ENCODE measurements at regions not wholly inside any gene's neighbourhood (a gene's known extent, or its start where the extent isn't known, plus 50 kb on each side); places are given as distances from the start of the nearest gene placed in this dataset.

DNA sequence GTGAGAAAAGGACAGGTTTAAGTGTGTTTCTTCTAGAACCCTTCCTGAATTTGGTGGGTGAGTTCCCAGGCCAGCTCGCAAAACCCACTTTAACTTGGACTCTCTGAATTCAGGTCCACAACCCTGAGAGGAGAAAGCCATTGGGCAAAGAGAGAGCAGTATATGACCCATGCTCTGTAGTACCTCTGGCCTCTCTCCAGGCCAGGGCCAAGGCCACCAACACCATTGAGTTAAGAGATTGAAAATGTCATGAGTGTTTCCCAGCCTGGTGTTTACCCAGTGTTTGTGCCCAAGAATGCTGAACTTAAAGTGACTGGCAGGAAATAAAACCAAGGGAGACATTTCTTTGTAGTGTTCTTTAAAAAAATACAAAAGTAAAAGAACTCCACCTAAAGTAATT, 410.4 kb upstream of the CDH5 start:
- DNase-seq (ENCODE audit: low read depth, low spot score): no peak
- in situ Hi-C loops (cut with HindIII; ENCODE audit: low sequenced_read_pairs): no loop called here
- TF ChIP-seq, protein P1, sequence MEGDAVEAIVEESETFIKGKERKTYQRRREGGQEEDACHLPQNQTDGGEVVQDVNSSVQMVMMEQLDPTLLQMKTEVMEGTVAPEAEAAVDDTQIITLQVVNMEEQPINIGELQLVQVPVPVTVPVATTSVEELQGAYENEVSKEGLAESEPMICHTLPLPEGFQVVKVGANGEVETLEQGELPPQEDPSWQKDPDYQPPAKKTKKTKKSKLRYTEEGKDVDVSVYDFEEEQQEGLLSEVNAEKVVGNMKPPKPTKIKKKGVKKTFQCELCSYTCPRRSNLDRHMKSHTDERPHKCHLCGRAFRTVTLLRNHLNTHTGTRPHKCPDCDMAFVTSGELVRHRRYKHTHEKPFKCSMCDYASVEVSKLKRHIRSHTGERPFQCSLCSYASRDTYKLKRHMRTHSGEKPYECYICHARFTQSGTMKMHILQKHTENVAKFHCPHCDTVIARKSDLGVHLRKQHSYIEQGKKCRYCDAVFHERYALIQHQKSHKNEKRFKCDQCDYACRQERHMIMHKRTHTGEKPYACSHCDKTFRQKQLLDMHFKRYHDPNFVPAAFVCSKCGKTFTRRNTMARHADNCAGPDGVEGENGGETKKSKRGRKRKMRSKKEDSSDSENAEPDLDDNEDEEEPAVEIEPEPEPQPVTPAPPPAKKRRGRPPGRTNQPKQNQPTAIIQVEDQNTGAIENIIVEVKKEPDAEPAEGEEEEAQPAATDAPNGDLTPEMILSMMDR (IDR thresholded peaks at IDR 0.05; ENCODE audit: low read depth, low read length): no peak
- H3K4me3 ChIP-seq (ENCODE audit: low read depth, low read length): no peak overlapping the region

- in situ Hi-C loops (cut with HindIII; ENCODE audit: low sequenced_read_pairs): no loop called here
- TF ChIP-seq, protein P1 (IDR thresholded peaks at IDR 0.05; ENCODE audit: low read depth, low read length): no peak
- H3K4me3 ChIP-seq (ENCODE audit: low read depth, low read length): no peak overlapping the region
- DNase-seq (ENCODE audit: low read depth, low spot score): no peak
These were observed 412.0 kb upstream of the CDH5 start for GRCh38 chr16:65954446-65954845.

DNA sequence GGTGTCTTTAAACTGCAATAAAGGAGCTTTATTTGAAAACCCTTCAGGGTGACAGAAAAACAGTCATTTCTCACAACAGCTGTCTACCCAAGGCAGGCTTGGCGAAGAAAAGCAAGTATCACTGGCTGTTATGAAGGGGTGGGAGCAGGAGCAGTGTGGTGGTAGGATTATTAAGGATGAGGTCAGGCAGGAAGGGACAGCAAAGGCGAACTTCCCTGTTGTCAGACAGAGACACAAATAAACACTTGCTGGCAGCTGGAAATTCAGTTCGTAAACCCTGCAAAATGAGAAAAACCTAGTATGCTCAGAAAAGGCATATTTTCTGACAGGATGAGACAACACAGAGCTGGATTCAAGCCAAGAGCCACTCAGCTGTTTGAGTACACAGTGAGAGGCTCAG, 416.3 kb upstream of the CDH5 start:
- TF ChIP-seq, protein P1 (IDR thresholded peaks at IDR 0.05; ENCODE audit: low read depth, low read length): no peak
- no peak overlapping the region for H3K4me3 ChIP-seq (ENCODE audit: low read depth, low read length)
- in situ Hi-C loops (cut with HindIII; ENCODE audit: low sequenced_read_pairs): no loop called here
- no peak for DNase-seq (ENCODE audit: low read depth, low spot score)

DNA sequence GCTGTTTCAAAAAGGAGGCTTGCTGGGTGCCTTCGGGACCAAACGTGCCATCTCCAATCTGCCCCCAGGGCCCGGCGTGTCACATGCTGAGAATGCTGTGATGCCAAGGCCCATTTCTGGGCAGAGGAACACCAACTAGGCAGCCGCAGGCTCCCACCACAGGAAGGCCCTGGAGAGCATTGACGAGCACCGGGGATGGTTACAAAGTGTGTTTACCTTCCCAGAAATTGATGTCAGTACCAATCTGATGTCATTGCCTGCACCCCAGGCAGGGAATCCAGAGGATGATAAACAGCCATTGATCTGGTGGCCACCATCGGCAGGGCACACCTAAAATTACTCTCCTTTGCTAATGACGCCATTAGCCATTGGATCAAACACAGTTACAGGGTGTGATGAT, 418.1 kb upstream of the CDH5 start:
- TF ChIP-seq, protein P1 (IDR thresholded peaks at IDR 0.05; ENCODE audit: low read depth, low read length): no peak
- in situ Hi-C loops (cut with HindIII; ENCODE audit: low sequenced_read_pairs): no loop called here
- DNase-seq (ENCODE audit: low read depth, low spot score): no peak
- H3K4me3 ChIP-seq (ENCODE audit: low read depth, low read length): no peak overlapping the region

GRCh38 chr16:65947951-65948350, 418.5 kb upstream of the CDH5 start:
- no peak for DNase-seq (ENCODE audit: low read depth, low spot score)
- TF ChIP-seq, protein P1 (IDR thresholded peaks at IDR 0.05; ENCODE audit: low read depth, low read length): no peak
- in situ Hi-C loops (cut with HindIII; ENCODE audit: low sequenced_read_pairs): no loop called here
- H3K4me3 ChIP-seq (ENCODE audit: low read depth, low read length): no peak overlapping the region

GRCh38 chr16:65945493-65945892, 421.0 kb upstream of the CDH5 start:
- TF ChIP-seq, protein P1 (IDR thresholded peaks at IDR 0.05; ENCODE audit: low read depth, low read length): no peak
- in situ Hi-C loops (cut with HindIII; ENCODE audit: low sequenced_read_pairs): no loop called here
- DNase-seq (ENCODE audit: low read depth, low spot score): no peak
- H3K4me3 ChIP-seq (ENCODE audit: low read depth, low read length): no peak overlapping the region

DNA sequence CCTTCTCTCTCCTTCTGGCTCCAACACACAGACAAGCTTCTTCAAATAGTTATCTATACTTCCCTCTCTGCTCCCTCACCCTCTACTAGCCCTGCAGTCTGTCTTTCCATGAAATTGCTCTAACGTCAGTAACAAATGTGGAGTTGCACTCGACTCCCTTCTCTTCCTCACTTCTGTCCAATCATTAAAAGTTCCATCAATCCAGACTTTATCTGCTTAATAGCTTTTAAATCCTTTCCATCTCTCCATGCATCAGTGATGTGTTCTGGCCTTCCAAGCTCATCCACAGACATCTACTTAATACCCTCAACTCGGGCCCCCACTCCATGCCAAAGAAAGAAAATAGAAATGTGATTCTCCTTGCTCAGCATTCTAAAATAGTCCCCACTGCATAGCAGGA, 422.1 kb upstream of the CDH5 start:
- in situ Hi-C loops (cut with HindIII; ENCODE audit: low sequenced_read_pairs): no loop called here
- TF ChIP-seq, protein P1 (IDR thresholded peaks at IDR 0.05; ENCODE audit: low read depth, low read length): no peak
- H3K4me3 ChIP-seq (ENCODE audit: low read depth, low read length): no peak overlapping the region
- no peak for DNase-seq (ENCODE audit: low read depth, low spot score)
